HG02588 (cell line): ENCODE measurements at regions not wholly inside any gene's neighbourhood (a gene's known extent, or its start where the extent isn't known, plus 50 kb on each side); places are given as distances from the start of the nearest gene placed in this dataset.

Experiments
- ATAC-seq: cut with Tn5 transposase; IDR thresholded peaks from one replicate; pipeline ENCODE4 v1.9.1; 2021; ENCODE audit warnings: mild to moderate bottlenecking, moderate library complexity; ENCODE audit not compliant: unreplicated experiment

DNA sequence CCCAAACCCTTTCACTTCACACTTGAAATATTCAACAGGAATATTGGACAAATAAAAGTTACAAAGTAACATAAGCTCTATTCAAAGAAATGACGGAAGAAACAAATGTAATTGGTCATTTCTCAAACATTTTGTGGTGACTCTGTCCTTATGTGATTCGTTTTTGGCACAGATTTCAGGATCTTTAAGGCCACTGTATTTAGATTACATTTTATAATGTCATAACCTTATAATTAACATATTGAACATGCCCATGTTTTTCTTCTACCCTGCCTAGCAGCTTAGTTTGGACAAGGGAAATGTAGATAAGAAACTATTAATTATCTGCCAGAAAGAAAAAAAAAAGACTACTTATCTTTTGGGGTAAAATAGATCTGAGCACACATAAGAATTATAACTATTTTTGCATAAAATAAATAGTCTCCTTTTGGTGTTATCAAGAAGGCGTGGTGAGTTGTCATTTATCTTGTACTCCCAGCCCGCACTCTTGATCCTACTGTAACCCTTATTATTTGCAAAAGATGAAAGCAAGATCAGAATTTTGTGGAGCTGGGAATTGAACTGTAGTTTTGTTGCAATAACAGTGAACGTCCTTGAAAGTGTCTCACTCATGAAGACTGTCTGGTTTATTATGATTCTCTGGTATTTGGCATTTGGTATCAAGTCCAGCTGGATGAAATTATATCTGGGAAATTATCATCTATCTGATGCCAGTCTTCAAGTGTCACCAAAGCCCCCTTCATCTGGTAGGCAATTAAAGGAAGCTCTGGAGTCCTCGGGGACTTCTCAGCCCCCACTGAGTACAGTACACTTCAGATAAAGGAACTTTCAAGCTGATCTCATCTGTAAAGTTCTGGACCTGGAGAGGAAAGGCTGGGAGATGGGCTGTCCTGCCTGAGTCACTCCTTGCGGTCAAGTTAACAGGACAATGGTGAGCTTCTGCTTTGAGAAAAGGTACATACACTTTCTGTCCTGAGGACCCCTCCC, 175.7 kb upstream of the INHBA start:
- no peak for ATAC-seq

DNA sequence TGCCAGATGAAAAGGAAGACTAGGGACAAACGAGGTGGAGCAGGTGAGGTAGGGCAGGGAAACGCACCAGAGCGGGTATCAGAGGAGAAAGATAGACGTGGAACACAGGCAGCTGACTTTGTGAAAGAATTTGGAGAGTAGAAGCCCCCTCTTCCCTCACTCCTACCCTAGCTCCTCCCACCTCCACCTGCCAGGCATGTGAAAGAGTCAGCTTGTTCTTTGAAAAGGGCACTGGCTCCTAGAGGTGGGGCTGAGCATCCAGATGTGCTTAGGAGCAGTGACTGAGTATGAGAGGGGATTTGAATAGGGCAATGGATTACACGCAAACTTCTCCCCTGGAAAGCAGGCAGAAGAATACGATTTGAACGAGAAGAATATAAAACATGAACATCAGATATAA, 174.2 kb upstream of the INHBA start:
- ATAC-seq: no peak

DNA sequence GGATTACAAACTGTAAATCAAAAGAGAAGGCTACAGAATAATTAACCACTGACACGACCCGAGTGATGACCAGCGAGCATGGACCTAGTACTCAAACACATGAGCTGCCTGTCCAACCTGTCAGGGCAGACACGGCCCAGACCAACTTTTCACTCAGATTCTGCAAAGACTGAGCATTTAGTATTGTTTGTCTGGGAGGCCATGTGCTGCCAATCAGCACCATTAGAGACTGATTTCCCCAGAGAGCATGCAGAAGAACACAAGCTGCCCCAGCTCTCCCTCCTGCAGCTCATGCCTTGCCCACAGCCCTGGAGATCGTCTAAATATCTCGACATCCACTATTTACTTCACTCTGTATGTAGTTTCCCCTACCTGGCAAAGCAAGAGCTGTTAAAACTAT, 172.6 kb upstream of the INHBA start:
- no peak for ATAC-seq

DNA sequence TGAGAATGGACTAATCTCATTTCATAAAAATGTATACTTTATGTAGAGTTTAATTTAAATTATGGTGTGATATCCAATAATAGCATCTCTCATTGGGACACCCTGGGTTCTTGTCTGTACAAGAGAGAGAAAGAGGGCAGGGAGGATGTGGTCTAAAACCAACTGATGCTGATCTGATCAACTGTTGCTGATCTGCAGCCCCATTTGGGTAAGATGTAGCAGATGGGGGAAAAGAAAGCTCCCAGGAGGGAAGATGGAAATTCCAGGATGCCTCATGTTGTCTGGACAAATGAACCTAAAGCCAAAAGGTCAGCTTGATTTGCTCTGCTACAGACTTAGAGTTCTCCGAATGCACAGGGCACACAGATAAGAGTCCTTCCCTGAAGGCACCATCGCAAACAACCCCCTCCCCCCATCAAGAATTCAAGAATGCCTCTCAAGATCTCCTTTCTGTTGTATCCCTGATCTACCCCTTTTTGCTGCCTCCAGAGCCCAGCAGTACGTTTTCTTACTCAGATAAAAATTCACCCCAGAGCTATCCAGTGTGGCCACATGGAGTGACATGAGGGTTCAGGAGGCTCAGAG, 171.4 kb upstream of the INHBA start:
- ATAC-seq: no peak

DNA sequence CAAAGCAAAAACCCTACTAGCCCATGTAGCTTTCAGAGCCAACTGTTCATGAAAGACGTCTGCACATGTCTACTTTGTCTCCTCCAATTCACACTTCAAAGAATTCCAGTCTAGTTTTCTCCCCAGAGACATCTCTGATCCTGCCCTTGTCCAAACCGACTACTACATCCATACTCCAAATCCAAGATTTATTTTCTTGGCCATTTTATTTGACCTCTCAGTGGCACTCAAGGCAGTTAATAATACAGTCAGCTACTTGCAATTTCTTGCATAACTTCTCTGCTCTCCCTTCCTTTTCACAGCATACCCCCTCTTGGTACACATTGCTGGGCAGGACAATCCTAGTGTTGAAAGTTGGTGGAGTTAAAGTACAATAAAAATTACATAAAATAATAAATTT, 170.9 kb upstream of the INHBA start:
- no peak for ATAC-seq

DNA sequence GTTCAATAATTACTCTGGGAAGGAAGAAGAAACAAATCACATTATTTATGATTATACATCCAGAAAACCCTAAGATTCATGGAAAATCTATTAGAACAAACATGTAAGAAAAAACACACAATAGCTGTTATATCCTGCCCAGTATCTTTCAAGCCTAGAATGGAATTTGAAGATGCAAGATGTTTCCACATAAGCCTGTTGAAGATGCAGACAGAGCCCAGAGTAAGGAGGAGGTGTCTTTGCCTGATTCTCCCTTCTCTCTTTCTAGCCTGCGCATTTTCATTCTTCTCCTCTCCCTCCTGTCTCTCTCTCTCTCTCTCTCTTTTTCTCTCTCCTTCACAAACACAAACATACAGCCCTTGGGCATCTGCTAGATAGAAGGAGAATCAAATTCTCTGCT, 170.1 kb upstream of the INHBA start:
- ATAC-seq: no peak

DNA sequence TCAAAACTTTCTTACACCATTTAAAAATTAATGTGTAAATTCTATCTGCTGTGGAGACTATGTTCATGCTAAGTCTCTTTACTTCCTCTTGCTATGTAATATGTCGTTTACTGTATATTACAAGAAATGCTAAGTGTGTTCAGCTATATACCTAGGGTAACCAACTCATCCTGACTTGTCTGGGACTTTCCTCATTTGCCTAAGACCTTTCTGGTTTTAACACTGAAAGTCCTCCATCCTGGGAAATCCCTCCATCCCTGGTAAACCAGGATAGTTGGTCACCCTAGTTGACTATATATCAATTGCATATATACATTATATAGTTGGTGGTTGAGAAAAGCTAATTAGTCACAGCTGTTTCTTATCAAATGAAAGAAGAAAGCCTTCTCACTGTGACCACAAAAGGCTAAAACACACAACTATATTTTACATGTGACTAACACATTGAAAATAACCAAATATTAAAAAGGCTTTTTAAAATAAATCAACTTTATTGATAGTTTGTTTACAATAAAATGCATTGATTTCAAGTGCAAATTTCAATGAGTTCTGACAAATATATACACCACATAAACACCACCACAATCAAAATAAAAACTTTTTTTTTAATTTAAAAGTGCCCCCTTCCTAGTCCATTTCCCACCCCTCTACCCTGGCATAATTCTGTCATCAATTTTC, 167.7 kb upstream of the INHBA start:
- peak; percentile 72 for ATAC-seq

DNA sequence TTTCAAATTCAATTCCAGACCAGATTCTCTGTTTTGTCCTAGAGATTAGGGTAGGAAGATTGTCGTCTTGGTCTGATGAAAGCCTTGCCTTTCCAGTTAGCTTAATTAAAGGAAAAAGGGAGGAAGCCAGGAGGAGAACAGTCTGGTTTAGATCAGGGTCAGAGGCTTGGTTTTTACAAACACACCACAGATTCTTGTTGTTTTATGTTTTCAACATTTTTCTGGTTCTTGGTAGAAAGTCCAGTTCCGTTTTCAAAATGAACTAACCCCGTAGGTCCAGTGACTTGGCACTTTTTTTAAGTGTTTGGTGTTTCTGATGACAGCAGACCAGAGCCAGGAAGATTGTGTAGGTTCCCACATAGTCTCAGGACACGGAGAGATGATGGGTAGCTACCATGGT, 167.1 kb upstream of the INHBA start:
- ATAC-seq: peak; percentile 40

DNA sequence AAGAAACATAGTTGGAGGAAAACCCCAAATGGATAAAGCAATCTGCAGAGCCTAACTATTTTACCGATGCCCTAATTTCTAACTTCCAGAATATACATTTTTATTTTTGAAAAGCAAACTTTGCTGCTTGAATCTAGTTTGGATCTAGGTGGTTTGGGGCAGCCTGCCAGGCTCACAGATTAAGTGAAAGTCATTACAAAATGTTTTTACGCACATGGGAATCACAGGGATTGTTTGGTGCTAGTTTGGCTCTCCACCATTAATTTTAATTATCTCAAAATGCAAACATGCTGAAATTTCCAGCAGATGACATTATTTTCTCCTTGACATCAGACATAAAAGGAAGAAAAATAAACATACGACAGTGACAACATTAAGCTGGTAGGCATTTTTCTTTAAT, 166.7 kb upstream of the INHBA start:
- no peak for ATAC-seq

DNA sequence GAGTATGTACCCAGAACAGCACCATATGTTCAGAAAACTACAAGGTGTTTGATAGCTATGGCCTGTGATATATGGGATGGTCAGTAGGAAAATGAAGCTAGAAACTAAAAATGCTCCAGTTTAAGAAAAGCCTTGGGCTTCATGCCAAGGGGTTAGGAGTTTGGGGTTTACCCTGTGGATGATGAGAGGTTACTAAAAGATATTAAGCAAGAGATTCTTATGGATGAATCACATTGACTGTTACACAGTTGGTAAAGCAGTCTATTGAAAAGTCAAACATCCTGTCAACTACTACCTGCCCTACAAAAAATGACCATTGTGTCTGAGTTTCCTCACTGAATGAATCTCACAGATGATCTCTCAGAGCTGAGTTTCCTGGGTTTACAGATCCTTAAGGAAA, 166.2 kb upstream of the INHBA start:
- no peak for ATAC-seq

DNA sequence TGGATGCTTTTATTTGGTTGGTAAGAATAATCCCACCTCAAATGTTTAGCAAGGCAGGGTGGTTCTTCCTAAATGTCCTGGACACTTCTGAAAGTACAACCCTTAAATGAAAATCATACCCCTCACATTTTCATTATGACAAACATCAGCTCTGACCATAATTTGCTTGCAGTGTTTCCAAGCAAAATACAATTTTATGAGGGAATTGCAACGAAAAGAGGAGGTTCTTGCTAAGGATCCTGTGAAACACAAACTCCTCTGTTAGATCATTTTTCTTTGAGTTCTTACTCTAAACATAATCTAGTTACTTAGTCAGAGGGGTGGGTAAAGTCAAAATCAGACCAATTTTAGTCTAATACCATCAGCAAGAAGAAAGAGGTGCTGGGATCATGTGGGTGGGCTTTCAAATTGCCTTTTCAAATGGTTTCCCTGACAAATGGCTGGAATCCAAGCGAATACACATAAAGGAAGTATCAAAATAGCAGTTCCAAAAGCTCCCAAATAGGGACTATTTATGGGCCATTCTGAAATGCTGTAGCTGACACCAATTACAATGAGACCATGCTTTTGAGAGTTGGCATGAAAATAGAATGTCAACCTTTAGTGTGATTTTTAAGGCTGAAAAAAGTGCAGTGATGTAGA, 164.9 kb upstream of the INHBA start:
- ATAC-seq: no peak

DNA sequence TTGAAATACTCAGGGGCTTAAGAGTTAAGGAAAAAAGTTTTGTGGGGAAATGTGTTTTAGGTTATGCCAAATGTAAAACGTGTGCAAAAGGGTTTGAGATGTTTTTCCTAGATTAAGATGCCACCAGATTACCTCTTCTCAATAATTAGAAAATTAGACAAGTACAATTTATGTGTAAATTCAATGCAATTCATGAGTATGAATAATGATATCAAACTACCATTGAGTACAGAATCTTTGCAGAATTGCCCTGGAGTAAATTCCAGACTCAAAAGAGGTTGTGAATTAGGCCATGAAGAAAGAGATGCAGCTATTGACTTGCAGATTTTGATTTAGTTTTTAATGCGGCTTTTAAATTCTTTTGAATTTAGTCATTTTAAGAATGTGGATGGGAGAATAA, 159.4 kb upstream of the INHBA start:
- ATAC-seq: no peak

DNA sequence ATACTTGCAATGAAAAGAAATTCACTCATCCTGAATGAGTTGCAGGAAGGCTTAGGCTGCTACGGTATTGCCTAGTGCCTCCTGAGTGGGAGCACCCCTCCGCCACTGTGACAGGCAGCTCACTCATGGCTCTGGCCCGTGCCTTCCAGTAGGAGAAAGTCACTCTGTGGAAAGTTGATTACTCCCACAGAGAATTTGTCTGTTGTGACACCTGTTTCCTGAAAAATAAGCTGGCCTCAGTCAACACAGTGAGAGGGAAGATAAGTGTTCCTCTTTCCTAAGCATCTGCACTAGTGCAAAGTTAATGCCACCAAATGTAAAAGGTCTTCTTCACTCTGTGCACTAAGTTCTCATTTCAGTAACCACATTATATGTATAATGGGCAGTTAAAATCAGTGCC, 158.8 kb upstream of the INHBA start:
- no peak for ATAC-seq

DNA sequence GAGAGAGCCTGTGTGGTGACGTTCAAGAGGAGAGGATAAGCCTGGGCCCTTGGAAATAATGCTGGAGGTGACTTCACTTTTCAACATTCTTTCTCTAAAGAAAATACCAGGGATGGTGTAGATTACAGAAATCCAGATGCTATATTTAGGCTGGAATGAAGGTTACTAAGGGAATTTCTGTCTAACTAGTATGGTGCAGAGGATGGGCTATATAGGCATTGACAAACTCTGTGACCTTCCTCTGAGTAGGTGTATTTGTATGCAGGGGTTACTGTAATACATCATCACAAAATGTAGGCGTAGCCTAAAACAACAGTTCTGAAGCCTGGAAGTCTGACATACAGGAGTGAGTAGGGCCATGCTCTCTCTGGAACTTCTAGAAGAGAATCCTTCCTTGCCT, 155.3 kb upstream of the INHBA start:
- no peak for ATAC-seq

DNA sequence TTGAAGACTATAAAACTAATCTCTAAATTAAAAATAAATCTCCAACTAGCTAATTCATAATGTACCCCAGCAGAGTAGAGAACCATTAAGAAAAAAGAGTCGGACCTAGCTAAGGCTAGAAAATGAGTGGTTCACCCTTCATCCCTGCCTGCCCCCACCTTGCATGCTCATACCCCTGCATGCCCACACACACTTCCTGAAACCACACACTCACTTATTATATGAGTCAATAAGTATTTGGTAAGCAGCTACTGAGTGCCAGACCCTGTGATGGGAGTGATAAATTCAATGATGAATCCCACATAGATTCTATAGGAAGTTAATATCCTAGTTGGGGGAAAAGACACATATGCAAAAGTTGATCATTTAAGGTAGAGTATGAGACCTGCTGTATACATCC, 152.9 kb upstream of the INHBA start:
- no peak for ATAC-seq

DNA sequence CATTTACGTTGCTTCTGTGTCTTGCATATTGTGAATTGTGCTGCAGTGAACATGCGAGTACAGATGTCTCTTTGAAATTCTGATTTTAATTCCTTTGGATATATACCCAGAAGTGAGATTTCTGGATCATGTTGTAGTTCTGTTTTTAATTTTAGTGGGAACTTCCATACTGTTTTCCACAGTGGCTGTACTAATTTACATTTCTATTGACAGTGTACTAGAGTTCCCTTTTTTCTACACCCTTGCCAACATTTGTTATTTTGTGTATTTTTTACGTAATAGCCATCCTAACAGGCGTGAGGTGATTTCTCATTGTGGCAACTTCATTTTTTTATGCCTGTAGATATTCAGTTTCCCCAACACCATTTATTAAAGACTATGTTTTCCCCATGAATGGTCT, 144.7 kb upstream of the INHBA start:
- no peak for ATAC-seq

DNA sequence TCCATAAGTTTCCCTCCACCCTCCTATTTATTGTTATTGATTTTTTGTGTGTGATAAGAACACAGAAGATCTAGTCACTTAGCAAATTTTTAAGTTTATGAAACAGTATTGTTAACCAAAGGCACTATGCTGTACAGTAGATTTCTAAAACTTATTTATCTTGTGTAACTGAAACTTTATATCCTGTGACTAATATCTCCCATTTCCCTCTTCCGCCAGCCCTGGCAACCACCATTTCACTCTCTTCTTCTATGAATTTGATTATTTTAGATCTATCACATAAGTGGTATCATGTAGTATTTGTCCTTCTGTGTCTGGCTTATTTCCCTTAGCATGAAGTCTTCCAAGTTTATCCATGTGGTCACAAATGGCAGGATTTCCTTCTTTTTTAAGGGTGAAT, 144.3 kb upstream of the INHBA start:
- ATAC-seq: no peak

DNA sequence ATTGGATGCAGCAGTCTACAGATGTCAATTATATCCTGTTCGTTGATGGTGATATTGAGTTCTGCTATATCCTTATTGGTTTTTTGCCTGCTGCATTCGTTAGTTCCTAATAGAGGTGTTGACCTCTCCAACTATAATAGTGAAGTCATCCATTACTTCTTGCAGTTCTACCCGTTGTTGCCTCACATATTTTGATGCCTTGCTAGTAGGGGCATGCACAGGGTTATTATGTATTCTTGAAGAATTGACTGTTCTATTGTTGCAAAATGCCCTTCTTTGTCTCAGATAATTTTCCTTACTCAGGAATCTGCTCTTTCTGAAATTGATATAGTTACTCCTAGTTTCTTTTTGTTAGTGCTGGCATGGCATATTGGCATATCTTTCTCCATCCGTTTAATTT, 140.1 kb upstream of the INHBA start:
- no peak for ATAC-seq

DNA sequence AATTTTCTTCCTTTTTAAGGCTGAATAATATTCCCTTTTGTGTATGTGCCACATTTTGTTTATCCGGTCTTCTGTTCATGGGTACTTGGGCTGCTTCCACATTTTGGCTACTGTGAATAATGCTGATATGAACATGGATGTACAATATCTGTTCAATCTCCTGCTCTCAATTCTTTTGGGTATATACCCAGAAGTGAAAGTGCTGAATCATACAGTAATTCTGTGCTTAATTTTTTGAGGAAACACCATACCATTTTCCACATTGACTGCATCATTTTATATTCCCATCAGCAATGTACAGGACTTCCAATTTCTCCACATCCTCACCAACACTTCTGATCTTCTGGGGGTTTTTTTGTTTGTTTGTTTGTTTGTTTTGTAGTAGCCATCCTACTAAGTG, 135.0 kb upstream of the INHBA start:
- no peak for ATAC-seq

DNA sequence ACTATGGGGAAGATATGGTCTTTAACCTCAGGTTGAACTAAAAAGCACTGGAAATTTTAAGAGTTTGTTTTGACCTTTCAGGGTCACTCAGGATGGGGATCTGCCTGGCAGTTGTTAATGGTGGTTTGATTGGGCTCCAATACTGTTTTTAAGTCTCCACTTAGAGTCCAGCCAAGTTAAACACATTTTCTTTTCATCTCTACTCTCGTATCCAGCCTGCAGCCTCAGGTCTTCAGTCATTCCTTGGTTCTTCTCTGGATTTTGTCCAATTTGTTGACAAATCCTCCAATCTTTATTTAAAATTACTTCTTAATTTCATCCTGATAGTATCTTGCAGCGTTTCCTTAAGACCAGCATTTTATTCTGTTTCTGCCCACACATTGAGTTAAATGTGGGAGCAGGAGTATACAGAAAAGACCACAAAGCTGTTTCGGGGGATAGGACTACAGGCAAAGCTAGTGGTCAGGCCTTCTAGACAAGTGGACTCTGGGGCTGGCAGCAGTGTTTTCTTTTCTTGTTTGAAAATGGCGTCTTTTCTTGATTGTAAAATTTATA, 133.2 kb upstream of the INHBA start:
- ATAC-seq: no peak
